ENCODE measurements at regions not wholly inside any gene's neighbourhood (a gene's known extent, or its start where the extent isn't known, plus 50 kb on each side); places are given as distances from the start of the nearest gene placed in this dataset.
"Not testable (repeated sequence)": the region's sequence is repeated elsewhere in the genome, so short reads cannot be mapped to it uniquely, and the experiment has no call there.

GRCh38 chr18:71304856-71305255, 1016.0 kb downstream of the SOCS6 start:
- no peaks in the 10 kb centered on the region for H3K27me3 ChIP-seq (ENCODE audit: control insufficient read depth in 2 of 2, insufficient read depth in 2 of 2, low read length in 2 of 2)
- H3K79me2 ChIP-seq (ENCODE audit: insufficient read depth, low read length), result no peaks in the 10 kb centered on the region
- no peaks in the 10 kb centered on the region for H3K4me1 Mint-ChIP-seq
- no peaks in the 10 kb centered on the region for H3K9me3 ChIP-seq (replicated peaks in 1 of 2; ENCODE audit: control insufficient read depth in 1 of 2, insufficient read depth in 1 of 2, low read length in 2 of 2)
- WGBS (ENCODE audit: insufficient coverage), result 80% methylated on average over 1 of the region's 2 CpGs
- H3K27ac ChIP-seq (ENCODE audit: low read depth in 1 of 2, low read length in 2 of 2), result no peak overlapping the region
- H3K4me3 Mint-ChIP-seq, result no peak overlapping the region
- intact Hi-C loops (cut with micrococcal nuclease), result no loop called here
- no peak overlapping the region for H3K27ac Mint-ChIP-seq
- H3K36me3 Mint-ChIP-seq, result no peaks in the 10 kb centered on the region
- peaks cover 0 to 4% (median 0%) of the 10 kb centered on the region in 7 donors for H3K9me3 Mint-ChIP-seq
- no peak overlapping the region for H3K4me2 ChIP-seq (replicated peaks; ENCODE audit: extremely low read depth, low read length, poor library complexity, severe bottlenecking)
- H3K36me3 ChIP-seq (replicated peaks in 1 of 2; ENCODE audit: control insufficient read depth in 1 of 2, insufficient read depth in 2 of 2, low read length in 2 of 2), result no peaks in the 10 kb centered on the region
- no peaks in the 10 kb centered on the region for H4K20me1 ChIP-seq (ENCODE audit: insufficient read depth, low read length)
- no peak overlapping the region for H3K4me3 ChIP-seq (replicated peaks in 1 of 3; ENCODE audit: low read depth in 2 of 3, low read length in 3 of 3)
- H3K9ac ChIP-seq (ENCODE audit: insufficient read depth, low read length, poor library complexity, severe bottlenecking), result no peak overlapping the region
- TF ChIP-seq CTCF (IDR thresholded peaks at IDR 0.05), result no peak
- no peak for DNase-seq
- H2AFZ ChIP-seq (ENCODE audit: insufficient read depth, low read depth, low read length, poor library complexity, severe bottlenecking), result no peak overlapping the region
- no peaks in the 10 kb centered on the region for H3K4me1 ChIP-seq (ENCODE audit: control insufficient read depth in 1 of 2, insufficient read depth in 2 of 2, low read length in 2 of 2)
- H3K27me3 Mint-ChIP-seq (ENCODE audit: low read depth in 3 of 3), result no peaks in the 10 kb centered on the region

- not testable (repeated sequence) for DNase-seq
Measured at GRCh38 chr18:71303743-71304142, 1014.9 kb downstream of the SOCS6 start.

More at GRCh38 chr18:71303743-71304142, 1014.9 kb downstream of the SOCS6 start:
- WGBS (ENCODE audit: insufficient coverage), result 0% methylated on average over 1 of the region's 3 CpGs
- H3K27ac ChIP-seq (ENCODE audit: low read depth in 1 of 2, low read length in 2 of 2); H3K9me3 Mint-ChIP-seq; H3K27ac Mint-ChIP-seq; H3K27me3 ChIP-seq (ENCODE audit: control insufficient read depth in 2 of 2, insufficient read depth in 2 of 2, low read length in 2 of 2); H3K27me3 Mint-ChIP-seq (ENCODE audit: low read depth in 3 of 3); H2AFZ ChIP-seq (ENCODE audit: insufficient read depth, low read depth, low read length, poor library complexity, severe bottlenecking); H3K9ac ChIP-seq (ENCODE audit: insufficient read depth, low read length, poor library complexity, severe bottlenecking); H3K9me3 ChIP-seq (replicated peaks in 1 of 2; ENCODE audit: control insufficient read depth in 1 of 2, insufficient read depth in 1 of 2, low read length in 2 of 2); H3K36me3 Mint-ChIP-seq; H3K36me3 ChIP-seq (replicated peaks in 1 of 2; ENCODE audit: control insufficient read depth in 1 of 2, insufficient read depth in 2 of 2, low read length in 2 of 2); H3K4me1 ChIP-seq (ENCODE audit: control insufficient read depth in 1 of 2, insufficient read depth in 2 of 2, low read length in 2 of 2); H3K4me2 ChIP-seq (replicated peaks; ENCODE audit: extremely low read depth, low read length, poor library complexity, severe bottlenecking); H3K4me3 Mint-ChIP-seq; H3K79me2 ChIP-seq (ENCODE audit: insufficient read depth, low read length); H3K4me3 ChIP-seq (replicated peaks in 1 of 3; ENCODE audit: low read depth in 2 of 3, low read length in 3 of 3); intact Hi-C loops (cut with micrococcal nuclease); H3K4me1 Mint-ChIP-seq; H4K20me1 ChIP-seq (ENCODE audit: insufficient read depth, low read length): not testable (repeated sequence)

Measured in CD14-positive monocyte (primary cell).